ENCODE measurements at regions not wholly inside any gene's neighbourhood (a gene's known extent, or its start where the extent isn't known, plus 50 kb on each side); places are given as distances from the start of the nearest gene placed in this dataset.

- in situ Hi-C loops (cut with HindIII; ENCODE audit: low sequenced_read_pairs): no loop called here
Measured at GRCh38 chr11:70826541-70827335, 425.6 kb downstream of the SHANK2 start.

GRCh38 chr11:70828593-70829082, 423.7 kb downstream of the SHANK2 start:
- in situ Hi-C loops (cut with HindIII; ENCODE audit: low sequenced_read_pairs): no loop called here

- in situ Hi-C loops (cut with HindIII; ENCODE audit: low sequenced_read_pairs): no loop called here
Measured at GRCh38 chr11:70829134-70829885, 423.1 kb downstream of the SHANK2 start.

- in situ Hi-C loops (cut with HindIII; ENCODE audit: low sequenced_read_pairs): no loop called here
Measured at GRCh38 chr11:70829886-70830272, 422.5 kb downstream of the SHANK2 start.

GRCh38 chr11:70833011-70833410, 419.4 kb downstream of the SHANK2 start:
- in situ Hi-C loops (cut with HindIII; ENCODE audit: low sequenced_read_pairs): no loop called here

- in situ Hi-C loops (cut with HindIII; ENCODE audit: low sequenced_read_pairs): no loop called here
Measured at GRCh38 chr11:70833554-70833953, 418.8 kb downstream of the SHANK2 start.

- in situ Hi-C loops (cut with HindIII; ENCODE audit: low sequenced_read_pairs): no loop called here
Measured at GRCh38 chr11:70834277-70834940, 418.0 kb downstream of the SHANK2 start.

GRCh38 chr11:70834984-70835560, 417.3 kb downstream of the SHANK2 start:
- in situ Hi-C loops (cut with HindIII; ENCODE audit: low sequenced_read_pairs): no loop called here

GRCh38 chr11:70836071-70836470, 416.3 kb downstream of the SHANK2 start:
- in situ Hi-C loops (cut with HindIII; ENCODE audit: low sequenced_read_pairs): no loop called here

GRCh38 chr11:70838198-70838597, 414.2 kb downstream of the SHANK2 start:
- in situ Hi-C loops (cut with HindIII; ENCODE audit: low sequenced_read_pairs): no loop called here

GRCh38 chr11:70839851-70840250, 412.5 kb downstream of the SHANK2 start:
- in situ Hi-C loops (cut with HindIII; ENCODE audit: low sequenced_read_pairs): no loop called here

- in situ Hi-C loops (cut with HindIII; ENCODE audit: low sequenced_read_pairs): no loop called here
Measured at GRCh38 chr11:70841264-70841663, 411.1 kb downstream of the SHANK2 start.

- in situ Hi-C loops (cut with HindIII; ENCODE audit: low sequenced_read_pairs): no loop called here
Measured at GRCh38 chr11:70842256-70842655, 410.1 kb downstream of the SHANK2 start.

- in situ Hi-C loops (cut with HindIII; ENCODE audit: low sequenced_read_pairs): no loop called here
Measured at GRCh38 chr11:70842701-70843100, 409.7 kb downstream of the SHANK2 start.

GRCh38 chr11:70843906-70844305, 408.5 kb downstream of the SHANK2 start:
- in situ Hi-C loops (cut with HindIII; ENCODE audit: low sequenced_read_pairs): no loop called here

- in situ Hi-C loops (cut with HindIII; ENCODE audit: low sequenced_read_pairs): no loop called here
Measured at GRCh38 chr11:70844387-70844786, 408.0 kb downstream of the SHANK2 start.

GRCh38 chr11:70845591-70846041, 406.8 kb downstream of the SHANK2 start:
- in situ Hi-C loops (cut with HindIII; ENCODE audit: low sequenced_read_pairs): no loop called here

- in situ Hi-C loops (cut with HindIII; ENCODE audit: low sequenced_read_pairs): no loop called here
Measured at GRCh38 chr11:70846781-70847655, 405.4 kb downstream of the SHANK2 start.

- in situ Hi-C loops (cut with HindIII; ENCODE audit: low sequenced_read_pairs): no loop called here
Measured at GRCh38 chr11:70848243-70848750, 404.1 kb downstream of the SHANK2 start.

- in situ Hi-C loops (cut with HindIII; ENCODE audit: low sequenced_read_pairs): no loop called here
Measured at GRCh38 chr11:70849031-70849430, 403.3 kb downstream of the SHANK2 start.
